GM12892 (cell line): ENCODE measurements at regions not wholly inside any gene's neighbourhood (a gene's known extent, or its start where the extent isn't known, plus 50 kb on each side); places are given as distances from the start of the nearest gene placed in this dataset.

ENCODE experiments used
- DNase-seq: peaks from one replicate; pipeline ENCODE4 v3.0.0; 2011; ENCODE audit not compliant: insufficient read length
- FAIRE-seq: peaks from 2 replicates; lab custom pipeline; 2011; peaks lifted over from hg19 to GRCh38; lab: Jason Lieb, UNC
- POLR2A ChIP-seq: IDR thresholded peaks from 2 replicates; pipeline ENCODE4 v1.6.1; 2011; ENCODE audit warnings: low read depth, low read length, control low read depth
- POLR2AphosphoS5 ChIP-seq: IDR thresholded peaks from 2 replicates; pipeline ENCODE4 v1.6.1; 2011; ENCODE audit warnings: low read depth, low read length, control low read depth
- TAF1 ChIP-seq: IDR thresholded peaks from 2 replicates; pipeline ENCODE4 v1.6.1; 2011; ENCODE audit warnings: low read depth, mild to moderate bottlenecking, control low read depth, low read length, borderline replicate concordance

DNA sequence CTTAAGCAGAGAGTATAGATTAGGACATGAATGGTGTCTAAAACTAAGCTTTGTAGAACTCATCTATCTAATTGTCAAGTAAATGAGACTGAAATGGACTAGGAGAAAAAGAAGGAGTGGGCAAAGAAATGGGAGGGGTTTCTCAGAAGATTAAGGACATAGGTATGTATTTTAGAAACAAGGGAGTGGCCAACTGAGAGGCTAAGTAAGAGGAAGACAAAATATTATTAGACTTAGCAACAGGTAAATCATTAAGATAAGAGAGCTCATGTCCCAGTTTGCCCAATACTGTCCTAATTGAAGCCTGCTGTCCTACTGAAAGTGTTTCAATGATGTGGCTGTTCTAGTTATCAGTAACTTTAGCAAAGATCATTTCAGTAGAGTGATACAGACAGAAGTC is 171.4 kb downstream of the KITLG start:
- FAIRE-seq (no peak), DNase-seq (no peak)
- TF ChIP-seq POLR2AphosphoS5 (no peak), POLR2A (no peak), TAF1 (no peak)

DNA sequence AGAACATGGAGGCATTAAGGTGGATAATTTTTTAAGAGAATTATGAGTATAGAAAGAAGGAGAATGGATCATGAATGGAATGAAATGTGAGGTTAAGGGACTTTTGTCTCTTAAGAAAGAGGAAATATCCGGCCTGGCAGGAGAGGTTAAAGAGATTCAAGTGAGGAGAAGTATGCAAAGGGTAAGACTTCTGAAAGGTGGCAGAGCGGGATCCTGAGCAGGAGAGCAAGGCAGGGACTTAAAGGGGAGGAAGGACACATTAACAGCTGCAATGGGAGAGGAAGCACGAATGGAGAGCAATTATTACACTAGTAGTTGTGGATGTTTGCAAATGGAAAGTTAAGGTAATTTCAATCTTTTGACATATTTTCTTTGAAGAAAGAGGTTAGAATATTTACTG is 171.0 kb downstream of the KITLG start:
- TF ChIP-seq POLR2AphosphoS5 (no peak), POLR2A (no peak), TAF1 (no peak)
- DNase-seq (no peak), FAIRE-seq (no peak)

DNA sequence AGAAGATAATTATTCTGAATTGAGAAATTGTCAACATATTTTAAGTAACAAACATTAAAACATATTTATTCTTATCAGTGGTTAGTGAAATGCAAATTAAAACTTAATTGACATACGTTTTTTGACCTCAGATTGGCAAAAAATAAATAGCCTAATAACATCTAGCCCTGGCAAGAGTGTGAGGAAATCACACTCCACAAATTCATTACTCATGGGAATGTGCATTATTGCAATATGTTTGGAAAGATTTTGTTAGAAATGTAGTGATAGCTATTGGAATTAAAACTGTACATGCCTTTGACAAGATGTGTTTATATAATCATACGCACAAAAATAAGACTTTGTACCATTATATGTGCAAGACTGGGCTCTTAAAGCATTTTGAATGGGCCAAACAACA is 168.6 kb downstream of the KITLG start:
- TF ChIP-seq TAF1, result no peak
- TF ChIP-seq POLR2AphosphoS5, result no peak
- no peak for TF ChIP-seq POLR2A
- DNase-seq, result no peak
- FAIRE-seq, result no peak

DNA sequence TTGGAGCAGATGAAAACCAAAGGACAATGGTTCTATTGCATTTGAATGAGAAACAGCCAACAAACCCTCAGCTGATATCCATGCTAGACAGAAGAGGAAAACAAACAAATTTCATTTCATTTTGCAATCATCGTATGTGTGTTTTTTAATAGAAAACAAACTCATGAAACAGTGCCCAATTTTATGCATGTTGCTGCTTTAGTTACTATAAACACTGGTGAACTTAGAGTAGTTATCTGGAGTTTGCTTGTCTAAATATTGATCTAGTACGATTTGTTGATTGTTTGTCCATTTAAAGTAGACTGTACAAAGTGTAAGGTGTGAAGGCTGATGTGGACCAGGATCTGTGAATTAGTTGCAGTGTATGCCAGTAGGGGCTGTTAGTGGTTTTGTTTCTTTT is 166.6 kb downstream of the KITLG start:
- no peak for DNase-seq
- TF ChIP-seq POLR2A (no peak), TAF1 (no peak), POLR2AphosphoS5 (no peak)
- no peak for FAIRE-seq

DNA sequence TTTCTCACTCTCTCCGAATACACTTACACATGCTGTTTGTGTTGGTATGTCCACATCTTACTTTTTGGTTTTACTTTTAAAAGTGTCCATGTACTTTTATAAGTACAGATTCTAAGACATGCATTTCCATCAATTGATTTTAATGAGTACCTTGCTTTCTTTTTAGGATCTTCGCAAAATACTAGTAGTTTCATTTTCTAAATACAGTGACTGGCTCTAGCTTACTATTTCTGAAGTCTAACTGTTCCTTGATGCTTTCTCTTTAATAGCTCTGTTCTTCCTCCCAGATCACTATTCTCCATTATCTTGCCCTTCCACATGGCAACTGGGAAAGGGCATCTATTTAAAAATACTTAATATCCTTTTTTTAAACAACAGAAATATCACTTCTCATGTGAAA is 164.1 kb downstream of the KITLG start:
- peak; percentile 77 for FAIRE-seq
- TF ChIP-seq POLR2A, result no peak
- no peak for TF ChIP-seq POLR2AphosphoS5
- no peak for TF ChIP-seq TAF1
- no peak for DNase-seq

DNA sequence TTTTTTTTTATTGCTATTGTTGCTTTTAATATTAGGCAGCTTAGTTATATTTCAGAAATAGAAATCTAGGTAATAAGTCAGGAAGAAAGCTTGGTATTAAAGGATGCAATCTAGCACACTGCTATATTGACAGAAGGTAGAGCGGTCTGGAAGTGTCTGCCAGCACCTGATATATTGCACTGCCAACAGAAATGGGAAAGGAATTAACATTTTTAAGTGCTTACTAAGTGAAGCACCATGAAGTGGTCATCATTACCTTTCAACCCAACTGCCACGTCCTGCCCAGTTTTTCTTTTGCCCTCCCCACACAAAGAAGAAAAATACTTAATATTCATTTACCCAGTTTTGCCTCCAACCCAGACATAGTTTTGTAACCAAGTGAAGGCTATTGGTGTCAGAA is 163.5 kb downstream of the KITLG start:
- TF ChIP-seq POLR2A (no peak), TAF1 (no peak), POLR2AphosphoS5 (no peak)
- FAIRE-seq, result no peak
- no peak for DNase-seq

DNA sequence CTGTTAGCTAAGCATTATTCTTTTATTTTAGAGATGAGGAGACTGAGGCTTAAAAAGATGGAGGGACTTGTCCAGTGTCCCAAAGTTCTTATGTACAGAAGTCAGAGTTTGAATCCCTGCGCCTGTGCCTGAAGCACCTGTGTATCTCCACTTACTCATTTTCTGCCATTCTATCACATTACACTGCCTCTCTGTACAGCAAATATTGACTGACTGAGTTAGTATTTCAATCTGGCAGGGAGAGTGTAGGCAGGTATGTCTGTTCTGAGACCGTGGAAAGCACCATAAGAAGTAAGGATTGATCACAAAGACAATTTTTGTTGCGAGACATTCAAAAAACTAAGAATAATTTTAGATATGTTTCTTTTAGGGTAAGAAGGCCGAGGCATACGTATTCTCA is 162.7 kb downstream of the KITLG start:
- TF ChIP-seq POLR2AphosphoS5, result no peak
- no peak for TF ChIP-seq TAF1
- TF ChIP-seq POLR2A, result no peak
- DNase-seq, result no peak

DNA sequence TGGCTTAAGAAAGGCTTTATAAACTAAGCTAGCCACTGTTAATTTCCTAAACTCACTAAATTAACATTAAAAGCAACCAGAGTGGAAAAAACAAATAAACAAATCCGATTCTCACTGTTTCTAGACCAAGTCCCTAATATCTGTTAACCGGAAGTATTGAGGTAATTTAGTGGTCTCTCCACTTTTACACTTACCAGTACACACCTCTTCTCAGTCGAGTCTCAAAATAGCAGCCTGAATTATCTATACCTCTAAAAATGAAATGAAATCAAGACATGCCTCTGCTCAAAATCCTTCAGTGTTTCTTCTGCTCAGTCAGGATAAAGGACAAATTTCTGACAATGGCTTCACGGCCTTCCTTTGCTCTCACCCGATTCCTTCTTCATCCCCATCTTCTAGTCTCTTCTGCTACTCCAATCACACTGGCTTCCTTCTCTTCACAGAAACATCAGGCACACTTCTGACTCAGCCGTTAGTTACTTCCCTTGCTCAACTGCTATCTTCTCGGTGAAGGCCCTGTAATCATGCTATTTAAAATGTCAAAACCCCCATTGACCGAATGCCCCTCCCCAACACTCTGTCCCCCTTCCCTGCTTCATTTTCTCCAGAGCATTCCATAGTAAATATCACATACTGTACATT is 161.3 kb downstream of the KITLG start:
- FAIRE-seq (no peak), DNase-seq (no peak)
- no peak for TF ChIP-seq POLR2A
- no peak for TF ChIP-seq TAF1
- no peak for TF ChIP-seq POLR2AphosphoS5

More for the DNA sequence above, 162.7 kb downstream of the KITLG start:
- FAIRE-seq, result no peak

DNA sequence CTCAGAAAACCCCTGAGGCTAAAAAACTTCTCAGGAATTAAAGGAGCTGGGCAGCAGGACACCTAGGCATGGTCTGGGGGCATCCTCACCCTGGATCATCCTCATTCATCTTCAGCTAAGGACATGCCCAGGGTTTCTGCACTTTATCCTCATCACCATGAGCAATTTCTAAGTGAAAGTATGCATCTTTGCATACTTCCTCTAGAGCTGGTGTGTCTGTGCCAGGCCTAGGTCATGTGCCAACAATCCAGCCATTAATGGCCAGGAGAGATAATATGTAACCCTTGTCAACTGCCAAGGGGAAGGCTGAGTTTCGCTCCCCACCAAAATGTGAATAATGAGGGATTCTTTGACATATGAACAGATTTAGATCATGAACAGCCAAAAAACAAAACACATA is 160.5 kb downstream of the KITLG start:
- no peak for TF ChIP-seq TAF1
- TF ChIP-seq POLR2AphosphoS5, result no peak
- FAIRE-seq (no peak), DNase-seq (no peak)

DNA sequence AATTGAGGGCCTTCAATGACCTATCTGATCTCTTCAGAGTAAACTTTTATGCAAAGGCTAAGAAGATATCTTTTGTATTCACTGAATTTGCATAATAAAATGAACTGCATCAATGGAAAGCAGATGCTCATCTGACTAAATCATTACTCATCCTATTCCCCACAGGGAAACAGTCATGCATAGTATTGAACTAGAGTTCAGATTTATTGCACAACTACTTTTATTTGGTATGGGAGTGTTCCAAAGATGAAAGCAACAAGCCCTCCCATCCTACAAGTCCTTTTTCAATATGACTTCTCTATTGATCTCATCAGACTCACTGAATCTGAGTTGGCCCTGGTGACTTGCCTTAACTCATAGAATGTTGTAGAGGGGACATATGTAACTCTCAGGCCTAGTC is 159.8 kb downstream of the KITLG start:
- no peak for FAIRE-seq
- DNase-seq, result no peak
- no peak for TF ChIP-seq POLR2AphosphoS5
- no peak for TF ChIP-seq TAF1
- TF ChIP-seq POLR2A, result no peak

DNA sequence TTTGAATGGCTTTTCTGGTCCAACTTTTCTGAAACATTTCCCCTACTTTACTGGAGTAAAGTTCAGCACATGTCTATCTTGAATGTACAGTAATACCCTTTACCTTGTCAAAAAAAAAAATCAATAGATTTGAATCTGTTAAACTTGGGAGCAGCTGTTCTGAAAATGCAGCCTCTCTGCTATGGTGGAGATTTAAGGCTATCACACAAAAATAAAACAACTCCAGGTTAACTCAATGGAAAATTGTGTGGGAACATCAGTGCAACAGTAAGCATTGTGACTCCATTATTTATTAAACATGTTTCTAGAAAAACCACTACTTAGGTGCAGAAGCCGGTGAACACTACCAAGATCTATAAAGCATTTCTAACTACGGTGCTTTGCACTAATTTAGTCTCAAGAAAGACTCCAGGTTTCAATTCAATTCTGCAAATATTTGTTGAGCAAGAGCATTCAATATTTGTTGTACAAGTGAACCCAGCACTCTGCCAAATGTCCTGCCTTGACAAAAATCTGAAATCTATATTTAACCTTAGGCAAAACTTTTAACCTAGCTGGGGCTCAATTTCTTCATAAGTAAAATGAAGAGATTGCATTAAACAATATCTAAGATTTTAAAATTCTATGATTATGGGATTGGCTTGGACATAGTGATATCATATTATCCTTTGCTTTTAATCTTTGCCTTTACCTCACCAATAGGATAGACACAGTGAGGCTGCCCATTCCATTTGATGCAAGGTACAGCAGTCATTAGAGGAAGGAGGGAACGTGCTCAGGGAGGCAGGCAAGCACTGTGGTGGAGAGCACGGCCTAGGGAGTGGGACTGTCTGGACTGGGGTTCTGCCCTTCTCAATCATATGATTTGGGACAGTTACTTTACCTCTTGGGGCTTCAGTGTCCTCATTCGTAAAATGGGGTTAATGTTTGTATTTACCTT is 155.2 kb downstream of the KITLG start:
- TF ChIP-seq TAF1 (no peak), POLR2A (no peak), POLR2AphosphoS5 (no peak)
- FAIRE-seq, result peak; percentile 81
- no peak for DNase-seq

DNA sequence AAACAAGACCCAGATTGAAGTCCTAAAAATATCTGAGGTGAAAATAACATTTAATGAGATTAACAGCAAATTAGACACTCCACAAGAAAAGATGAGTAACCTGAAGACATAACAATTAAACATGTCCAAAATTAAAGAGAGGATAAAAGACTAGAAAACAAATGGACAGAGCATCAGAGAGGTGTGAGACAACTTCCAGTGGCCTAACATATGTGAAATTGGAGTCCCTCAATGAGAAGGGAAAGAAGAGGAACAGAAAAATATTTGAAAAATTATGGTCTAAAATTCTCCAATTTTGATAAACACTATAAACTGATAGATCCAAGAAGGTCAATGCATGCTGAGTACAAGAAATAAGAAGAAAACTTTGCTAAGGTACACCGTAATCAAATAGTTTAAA is 151.9 kb downstream of the KITLG start:
- no peak for TF ChIP-seq TAF1
- no peak for TF ChIP-seq POLR2AphosphoS5
- TF ChIP-seq POLR2A, result no peak
- FAIRE-seq (peak; percentile 24), DNase-seq (no peak)
